GM12891 (cell line): ENCODE measurements at regions not wholly inside any gene's neighbourhood (a gene's known extent, or its start where the extent isn't known, plus 50 kb on each side); places are given as distances from the start of the nearest gene placed in this dataset.

Experiments used
- DNase-seq: peaks from one replicate; pipeline ENCODE4 v3.0.0; 2011; ENCODE audit warnings: low spot score; ENCODE audit not compliant: insufficient read length
- FAIRE-seq: peaks from 2 replicates; lab custom pipeline; 2011; peaks lifted over from hg19 to GRCh38; lab: Jason Lieb, UNC
- PAX5 ChIP-seq: IDR thresholded peaks from 2 replicates; pipeline ENCODE4 v1.6.1; 2011; ENCODE audit warnings: low read length, moderate library complexity, mild to moderate bottlenecking; ENCODE audit not compliant: insufficient read depth, severe bottlenecking
- POLR2A ChIP-seq: IDR thresholded peaks from 2 replicates; pipeline ENCODE4 v1.6.1; 2011; ENCODE audit warnings: low read depth, low read length, control low read depth
- POLR2AphosphoS5 ChIP-seq: IDR thresholded peaks from 2 replicates; pipeline ENCODE4 v1.6.1; 2011; ENCODE audit warnings: low read depth, low read length, control low read depth
- POU2F2 ChIP-seq: IDR thresholded peaks from 2 replicates; pipeline ENCODE4 v1.6.1; 2011; ENCODE audit warnings: low read depth, mild to moderate bottlenecking, control low read depth, low read length, moderate library complexity
- SPI1 ChIP-seq: IDR thresholded peaks from 2 replicates; pipeline ENCODE4 v1.6.1; 2011; ENCODE audit warnings: low read depth, low read length, control low read depth
- TAF1 ChIP-seq: IDR thresholded peaks from 2 replicates; pipeline ENCODE4 v1.6.1; 2011; ENCODE audit warnings: low read depth, low read length, control low read depth

GRCh38 chr15:53223815-53224214 lies 433.7 kb upstream of the ONECUT1 start:
- FAIRE-seq (no peak), DNase-seq (no peak)
- TF ChIP-seq SPI1: no peak
- TF ChIP-seq POLR2AphosphoS5: no peak
- TF ChIP-seq PAX5: no peak
- TF ChIP-seq POU2F2: no peak
- TF ChIP-seq TAF1: no peak
- no peak for TF ChIP-seq POLR2A

- no peak for DNase-seq
- TF ChIP-seq POU2F2: no peak
- TF ChIP-seq POLR2A: no peak
- TF ChIP-seq SPI1: no peak
- no peak for TF ChIP-seq TAF1
- no peak for TF ChIP-seq PAX5
- TF ChIP-seq POLR2AphosphoS5: no peak
- no peak for FAIRE-seq
Observed at GRCh38 chr15:53218666-53219580, 428.8 kb upstream of the ONECUT1 start.

GRCh38 chr15:53216036-53216435 lies 425.9 kb upstream of the ONECUT1 start:
- FAIRE-seq (no peak), DNase-seq (no peak)
- TF ChIP-seq POLR2AphosphoS5 (no peak), SPI1 (no peak), POLR2A (no peak), POU2F2 (no peak), TAF1 (no peak), PAX5 (no peak)

- FAIRE-seq (no peak), DNase-seq (no peak)
- TF ChIP-seq PAX5 (no peak), POLR2A (no peak), SPI1 (no peak), TAF1 (no peak), POU2F2 (no peak), POLR2AphosphoS5 (no peak)
Observed at GRCh38 chr15:53213336-53213735, 423.2 kb upstream of the ONECUT1 start.

GRCh38 chr15:53212785-53213184 lies 422.6 kb upstream of the ONECUT1 start:
- no peak for DNase-seq
- TF ChIP-seq POU2F2: no peak
- no peak for TF ChIP-seq POLR2AphosphoS5
- TF ChIP-seq PAX5: no peak
- no peak for TF ChIP-seq SPI1
- TF ChIP-seq POLR2A: no peak
- TF ChIP-seq TAF1: no peak
- no peak for FAIRE-seq

- TF ChIP-seq PAX5 (no peak), SPI1 (no peak), TAF1 (no peak), POU2F2 (no peak), POLR2A (no peak), POLR2AphosphoS5 (no peak)
- DNase-seq (no peak), FAIRE-seq (no peak)
Observed at GRCh38 chr15:53210653-53211052, 420.5 kb upstream of the ONECUT1 start.

- TF ChIP-seq POU2F2 (no peak), TAF1 (no peak), POLR2A (no peak), POLR2AphosphoS5 (no peak), PAX5 (no peak), SPI1 (no peak)
- DNase-seq (no peak), FAIRE-seq (no peak)
Observed at GRCh38 chr15:53209396-53210042, 419.4 kb upstream of the ONECUT1 start.

GRCh38 chr15:53208751-53209150 lies 418.6 kb upstream of the ONECUT1 start:
- no peak for FAIRE-seq
- DNase-seq: no peak
- no peak for TF ChIP-seq SPI1
- TF ChIP-seq TAF1: no peak
- no peak for TF ChIP-seq POLR2A
- TF ChIP-seq POLR2AphosphoS5: no peak
- TF ChIP-seq PAX5: no peak
- TF ChIP-seq POU2F2: no peak

- DNase-seq (no peak), FAIRE-seq (no peak)
- TF ChIP-seq SPI1 (no peak), TAF1 (no peak), POLR2AphosphoS5 (no peak)
Observed at GRCh38 chr15:53203454-53203853, 413.3 kb upstream of the ONECUT1 start.

GRCh38 chr15:53202876-53203275 lies 412.7 kb upstream of the ONECUT1 start:
- no peak for DNase-seq
- TF ChIP-seq PAX5: no peak
- no peak for TF ChIP-seq TAF1
- TF ChIP-seq POLR2A: no peak
- TF ChIP-seq SPI1: no peak
- no peak for TF ChIP-seq POLR2AphosphoS5
- TF ChIP-seq POU2F2: no peak
- no peak for FAIRE-seq
